UCSD-AML1 (cell line): ENCODE measurements at regions not wholly inside any gene's neighbourhood (a gene's known extent, or its start where the extent isn't known, plus 50 kb on each side); places are given as distances from the start of the nearest gene placed in this dataset.
A peak's percentile ranks its signal among the peaks of the same experiment; 100 is the strongest.
"Not testable (repeated sequence)": the region's sequence is repeated elsewhere in the genome, so short reads cannot be mapped to it uniquely, and the experiment has no call there.

Experiments used
- DNase-seq: peaks from one replicate; lab custom pipeline; 2025; ENCODE audit not compliant: unreplicated experiment; lab: John Stamatoyannopoulos, UW

GRCh38 chr6:68575765-68576439 is 59.2 kb upstream of the ADGRB3 start:
- no peak for DNase-seq

- DNase-seq: no peak
These were observed 62.1 kb upstream of the ADGRB3 start for GRCh38 chr6:68572975-68573374.

DNA sequence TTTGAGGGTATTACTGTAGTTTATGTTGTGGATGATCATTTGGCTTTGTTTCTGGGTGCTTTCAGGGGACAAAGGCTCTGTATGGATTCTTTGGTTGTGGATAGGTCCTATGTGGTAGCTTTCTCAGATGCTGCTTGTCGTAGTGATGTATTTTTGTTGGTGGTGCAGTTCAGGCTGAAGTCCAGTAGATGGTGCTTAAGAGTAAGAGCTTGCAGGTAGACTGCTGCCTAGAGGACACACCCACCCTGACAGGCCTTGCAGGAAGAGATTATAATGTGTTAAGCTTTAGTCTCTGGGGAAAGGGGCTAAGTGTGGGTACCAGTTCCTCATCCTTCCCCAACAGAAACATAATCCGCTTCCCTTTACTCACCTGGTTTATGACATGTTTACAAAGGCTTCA is 62.6 kb upstream of the ADGRB3 start:
- peak; percentile 8 for DNase-seq

GRCh38 chr6:68559716-68560115 is 75.4 kb upstream of the ADGRB3 start:
- DNase-seq: no peak

DNA sequence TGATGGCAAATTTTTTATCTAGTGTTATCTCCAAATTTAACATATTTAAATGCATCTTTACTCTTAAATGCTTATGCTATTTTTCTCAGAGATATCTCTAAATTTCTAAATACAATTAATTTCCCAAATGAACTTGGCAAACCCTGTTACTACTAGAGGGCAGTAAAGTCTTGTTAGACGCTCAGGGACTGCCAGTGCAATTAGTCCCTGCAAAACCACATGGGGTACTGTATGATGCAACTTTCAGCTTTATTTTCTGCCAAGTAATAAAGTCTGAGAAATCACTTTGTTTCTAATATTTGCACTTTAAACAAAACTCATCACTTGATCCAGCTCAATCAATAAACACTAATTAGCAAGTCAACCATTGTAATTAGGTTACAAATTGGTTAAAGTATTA is 76.0 kb upstream of the ADGRB3 start:
- DNase-seq: no peak

DNA sequence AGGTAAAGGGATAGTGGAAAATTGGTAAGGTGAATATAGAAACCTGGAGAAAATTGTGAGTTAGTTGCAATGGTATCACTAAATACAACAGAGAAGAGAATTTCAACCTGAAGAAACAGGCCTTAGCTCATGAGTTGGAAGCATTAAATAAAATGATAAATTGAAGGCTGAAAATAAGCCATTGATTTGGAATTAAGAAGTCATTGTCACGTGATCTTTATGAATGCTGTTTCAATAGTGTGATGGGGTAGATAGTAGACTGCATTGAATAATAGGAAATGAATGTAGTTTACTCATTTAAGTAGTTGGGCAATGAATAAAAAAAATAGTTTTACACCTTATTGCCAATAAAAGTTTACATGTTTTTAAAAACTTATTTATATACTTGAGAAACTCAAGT is 88.5 kb upstream of the ADGRB3 start:
- DNase-seq: no peak

DNA sequence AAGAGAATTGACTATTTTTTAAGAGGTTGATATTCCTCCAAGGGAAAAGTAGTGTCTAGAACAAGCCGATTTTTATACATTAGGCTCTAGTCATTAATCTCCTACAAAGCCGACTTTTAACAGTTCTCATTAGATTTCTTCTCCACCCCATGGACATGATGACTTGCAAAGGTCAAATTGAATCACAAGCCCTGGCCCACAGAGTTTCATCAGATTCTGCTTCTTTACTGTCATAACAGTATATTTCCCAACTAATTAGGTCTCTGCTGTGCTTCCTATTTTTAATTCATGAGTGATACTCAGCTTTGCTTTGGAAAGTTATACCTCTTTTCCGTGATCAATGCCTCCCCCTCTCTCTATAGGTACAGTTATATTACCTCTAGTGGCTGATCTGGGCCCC is 90.6 kb upstream of the ADGRB3 start:
- no peak for DNase-seq

GRCh38 chr6:68533339-68533795 is 101.7 kb upstream of the ADGRB3 start:
- DNase-seq: no peak

DNA sequence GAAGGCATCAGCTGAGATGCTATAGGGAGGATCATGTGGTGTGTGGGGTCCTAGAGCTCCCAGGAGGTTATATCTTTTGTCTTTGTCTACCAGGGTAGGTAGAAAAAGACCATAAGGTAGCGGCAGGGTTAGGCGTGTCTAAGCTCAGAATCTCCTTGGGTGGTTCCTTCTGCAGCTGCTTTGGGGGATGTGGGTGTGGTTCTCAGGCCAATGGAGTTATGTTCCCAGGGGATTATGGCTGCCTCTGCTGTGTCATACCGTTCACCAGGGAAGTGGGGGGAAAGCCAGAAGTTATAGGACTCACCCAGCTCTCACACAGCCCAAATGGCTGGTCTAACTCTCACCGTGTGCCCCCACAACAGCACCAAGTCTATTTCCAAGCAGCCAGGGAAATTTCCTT is 107.4 kb upstream of the ADGRB3 start:
- DNase-seq: no peak

GRCh38 chr6:68506911-68507310 is 128.2 kb upstream of the ADGRB3 start:
- no peak for DNase-seq

DNA sequence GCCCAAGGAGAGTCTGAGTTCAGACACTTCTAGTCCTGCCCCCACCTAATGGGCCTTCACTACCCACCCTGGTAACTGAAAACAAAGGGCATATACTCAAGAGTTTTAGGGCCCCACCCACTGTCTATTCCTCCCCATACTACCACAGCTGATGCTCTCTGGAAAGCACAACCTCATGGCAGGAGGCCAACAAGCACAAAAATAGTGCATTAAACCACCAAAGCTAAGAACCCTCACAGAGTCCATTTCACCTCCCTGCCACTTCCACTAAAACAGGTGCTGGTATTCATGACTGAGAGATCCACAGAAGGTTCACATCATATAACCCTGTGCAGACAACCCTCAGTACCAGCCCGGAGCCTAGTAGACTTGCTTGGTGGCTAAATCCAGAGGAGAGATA is 132.1 kb upstream of the ADGRB3 start:
- no peak for DNase-seq

DNA sequence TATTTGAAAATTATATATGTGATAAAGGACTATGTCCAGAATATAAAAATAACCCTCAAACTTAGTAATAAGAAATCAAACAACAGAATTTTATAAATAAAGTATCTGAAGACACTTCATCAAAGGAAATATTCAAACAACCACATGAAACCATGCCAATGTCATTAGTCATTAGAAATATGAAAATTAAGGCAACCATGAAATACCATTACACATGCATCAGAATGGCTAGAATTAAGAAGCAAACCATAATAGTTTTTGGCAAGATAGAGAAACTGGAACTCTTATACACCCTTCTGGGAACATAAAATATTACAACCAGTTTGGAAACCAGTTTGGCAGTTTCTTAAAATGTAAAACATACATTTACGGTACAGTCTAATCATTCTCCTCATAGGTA is 137.2 kb upstream of the ADGRB3 start:
- no peak for DNase-seq

DNA sequence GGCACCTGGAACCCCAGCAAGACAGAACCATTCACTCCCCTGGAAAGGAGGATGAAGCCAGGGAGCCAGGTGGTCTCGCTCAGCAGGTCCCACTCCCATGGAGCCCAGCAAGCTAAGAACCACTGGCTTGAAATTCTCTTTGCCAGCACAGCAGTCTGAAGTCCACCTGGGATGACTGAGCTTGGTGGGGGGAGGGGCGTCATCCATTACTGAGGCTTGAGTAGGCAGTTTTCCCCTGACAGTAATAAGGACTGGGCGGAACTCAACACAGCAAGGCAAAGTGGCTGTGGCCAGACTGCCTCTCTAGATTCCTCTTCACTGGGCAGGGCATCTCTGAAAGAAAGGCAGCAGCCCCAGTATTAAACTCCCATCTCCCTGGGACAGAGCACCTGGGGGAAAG is 140.2 kb upstream of the ADGRB3 start:
- DNase-seq: not testable (repeated sequence)

DNA sequence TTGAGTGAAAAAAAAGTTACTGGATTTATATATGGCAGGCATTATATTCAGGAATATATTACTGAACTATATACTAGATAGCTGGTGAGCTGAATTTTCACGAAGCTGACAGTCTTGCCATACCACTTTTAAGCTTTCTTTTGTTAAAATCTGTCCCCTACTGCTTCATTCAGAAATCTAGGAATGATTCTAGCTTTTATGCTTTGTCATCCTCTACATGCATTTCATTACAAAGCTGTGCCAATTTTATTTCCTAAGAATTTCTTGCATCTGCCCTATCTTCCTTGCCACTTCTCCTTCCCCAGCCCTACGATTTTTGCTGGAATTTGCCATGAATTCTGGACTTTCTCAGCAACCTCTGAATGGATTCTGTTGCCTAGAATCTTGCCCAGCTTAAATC is 158.5 kb upstream of the ADGRB3 start:
- no peak for DNase-seq

DNA sequence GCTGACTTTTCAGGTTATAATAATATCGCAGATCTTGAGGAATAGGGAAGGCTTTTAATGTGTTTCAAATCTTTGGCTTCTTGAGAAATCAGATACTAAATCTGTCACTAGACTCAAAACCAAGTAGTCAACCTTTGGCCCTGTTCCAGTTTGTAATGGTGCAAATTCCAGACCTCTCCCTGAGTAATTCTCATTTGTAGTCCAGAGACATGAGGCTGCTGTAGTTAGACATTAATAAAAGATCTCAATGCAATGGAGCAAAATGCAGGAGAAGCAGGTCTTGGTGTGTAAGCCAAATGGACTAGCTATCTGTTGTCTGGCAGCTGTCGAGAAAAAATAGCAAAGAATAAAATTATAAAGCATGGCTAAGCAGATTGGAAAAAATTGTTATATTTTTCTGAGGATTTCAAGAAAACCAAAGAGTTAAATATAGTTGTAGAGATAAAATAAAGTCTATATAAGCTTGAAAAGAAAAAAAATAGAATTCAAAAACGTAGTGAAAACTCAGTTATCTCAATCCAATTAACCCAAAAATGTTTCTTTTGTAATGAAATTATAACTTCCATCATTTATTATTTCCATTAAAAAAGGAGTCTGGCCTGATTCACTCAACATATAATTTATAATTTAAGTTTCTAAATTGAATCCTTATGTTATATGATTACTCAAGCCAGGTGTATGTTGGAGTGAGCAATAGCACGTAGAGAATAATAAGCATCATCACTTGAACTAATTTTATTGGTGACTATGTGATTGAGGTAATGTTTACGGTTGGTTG is 161.5 kb upstream of the ADGRB3 start:
- DNase-seq: no peak

DNA sequence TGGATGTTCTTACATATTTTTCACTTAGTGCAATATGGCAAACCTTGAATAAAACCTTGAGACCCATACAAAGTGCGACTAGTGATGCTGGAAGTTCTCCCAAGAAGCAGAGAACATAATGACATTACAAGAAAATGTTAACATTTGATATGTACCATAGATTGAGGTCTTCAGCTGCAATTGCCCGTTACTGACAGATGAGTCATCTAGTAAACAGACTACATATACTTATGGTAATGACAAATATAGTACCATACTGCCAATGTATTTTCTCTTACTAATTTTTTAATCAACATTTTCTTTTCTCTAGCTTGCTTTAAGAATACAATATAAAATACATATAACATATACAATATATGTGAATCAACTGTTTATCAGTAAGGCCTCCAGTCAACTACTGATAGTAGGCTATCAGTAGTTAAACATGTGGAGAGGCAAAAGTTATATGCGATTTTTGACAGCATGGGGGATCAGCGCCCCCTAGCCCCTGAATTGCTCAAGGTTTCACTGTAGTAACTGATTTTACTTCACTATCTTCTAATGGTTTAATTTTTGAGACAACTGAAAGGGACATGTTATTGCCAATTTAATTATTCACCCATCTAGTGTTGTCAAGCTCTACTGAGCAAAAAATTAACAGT is 166.7 kb upstream of the ADGRB3 start:
- DNase-seq: peak; percentile 2

DNA sequence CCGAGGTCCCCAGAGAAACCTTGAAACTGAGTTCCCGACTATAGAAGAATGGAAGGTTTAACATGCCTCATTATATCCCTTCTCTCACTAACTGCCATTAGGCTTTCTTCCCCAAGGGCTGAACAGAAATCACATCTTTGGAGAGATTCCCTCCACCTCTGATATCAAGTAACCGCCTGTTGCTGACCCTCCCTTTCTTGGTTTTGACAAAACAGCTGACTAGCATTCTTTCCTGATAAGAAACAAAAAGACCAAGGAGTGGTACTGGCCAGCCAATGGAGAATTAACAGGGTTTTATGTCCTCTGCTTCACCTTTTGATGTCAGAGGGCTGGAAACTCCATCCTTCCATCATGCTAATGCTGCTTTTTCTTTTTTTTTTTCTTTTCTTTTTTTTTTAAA is 176.6 kb upstream of the ADGRB3 start:
- no peak for DNase-seq

DNA sequence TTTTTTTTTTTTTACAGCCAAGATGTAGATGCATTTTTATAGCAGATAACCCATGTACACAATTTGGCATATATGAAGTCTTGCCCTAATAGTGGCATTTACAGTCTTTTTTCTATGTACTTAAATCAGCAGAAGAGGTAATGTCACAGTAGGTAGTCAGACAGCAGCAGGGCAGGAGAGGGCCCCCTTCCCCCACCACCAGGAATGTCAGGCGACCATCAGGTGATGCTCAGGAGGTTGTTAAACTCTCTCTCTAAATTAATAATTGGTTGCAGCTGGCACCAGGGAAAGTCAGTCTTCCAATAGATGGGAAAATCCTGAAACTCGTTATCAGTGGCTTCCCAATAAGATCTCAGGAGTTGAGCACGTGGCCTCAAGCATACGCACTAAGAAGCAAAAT is 188.0 kb upstream of the ADGRB3 start:
- DNase-seq: no peak

DNA sequence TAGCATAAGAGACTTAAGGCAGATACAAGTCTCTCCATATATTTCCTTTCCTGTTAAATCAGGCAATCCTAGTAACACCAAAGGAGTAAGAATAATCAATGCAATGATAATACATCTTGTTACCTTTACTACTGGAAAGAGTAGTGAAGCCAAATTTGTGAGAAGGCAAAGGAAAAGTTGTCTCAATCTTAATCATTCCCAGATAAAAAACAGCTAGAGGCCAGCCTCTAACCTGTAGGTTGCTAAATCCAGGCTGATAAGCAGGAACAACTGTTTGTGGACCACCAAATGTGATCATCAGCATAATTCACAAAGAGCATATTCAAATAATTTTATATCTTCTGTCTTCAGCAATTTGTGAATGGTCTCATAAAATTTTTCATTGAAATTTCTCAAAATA is 189.2 kb upstream of the ADGRB3 start:
- no peak for DNase-seq

GRCh38 chr6:68443704-68444103 is 191.4 kb upstream of the ADGRB3 start:
- DNase-seq: no peak

DNA sequence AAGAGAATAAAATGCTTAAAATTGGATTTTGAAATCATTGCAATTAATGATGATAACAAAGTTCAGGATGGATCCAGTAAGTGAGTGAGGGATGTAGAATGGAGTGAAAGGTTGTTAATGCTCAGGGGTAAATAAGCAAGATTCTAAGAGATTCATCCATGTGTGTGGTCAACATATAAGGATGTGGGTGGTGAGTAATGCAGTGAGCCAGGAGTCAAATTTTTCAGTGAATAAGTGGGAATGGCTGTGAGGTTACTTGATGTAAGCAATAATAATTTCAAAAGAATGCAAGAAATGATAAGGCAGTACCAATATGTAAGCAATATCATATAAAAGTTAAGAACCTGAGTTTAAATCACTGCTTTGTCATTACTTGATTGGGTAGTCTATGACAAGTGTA is 207.5 kb upstream of the ADGRB3 start:
- DNase-seq: no peak

- DNase-seq: no peak
These were observed 225.1 kb upstream of the ADGRB3 start for GRCh38 chr6:68410021-68410420.
